ENCODE measurements at regions not wholly inside any gene's neighbourhood (a gene's known extent, or its start where the extent isn't known, plus 50 kb on each side); places are given as distances from the start of the nearest gene placed in this dataset.

- TF ChIP-seq GTF3C2 (IDR thresholded peaks at IDR 0.05; ENCODE audit: borderline replicate concordance, extremely low read depth, insufficient read length): no peak
- TF ChIP-seq OTX1 (CRISPR knock-in tag; IDR thresholded peaks at IDR 0.05): peak; percentile 92; the same call in 1 of the 2 replicates
- TF ChIP-seq ZNF232 (CRISPR knock-in tag; IDR thresholded peaks at IDR 0.05): no peak
- no peak for TF ChIP-seq NFXL1 (CRISPR knock-in tag; IDR thresholded peaks at IDR 0.05)
- no peak for TF ChIP-seq ETS2 (tag; IDR thresholded peaks at IDR 0.05; ENCODE audit: borderline replicate concordance, poor library complexity, severe bottlenecking)
- TF ChIP-seq PATZ1 (CRISPR knock-in tag; IDR thresholded peaks at IDR 0.05; ENCODE audit: borderline replicate concordance): no peak
- TF ChIP-seq HDAC3 (IDR thresholded peaks at IDR 0.05; ENCODE audit: borderline replicate concordance, partially characterized antibody): no peak
- TF ChIP-seq STAT5A (IDR thresholded peaks at IDR 0.05; ENCODE audit: borderline replicate concordance, low read length): no peak
- no peak for TF ChIP-seq ZNF696 (CRISPR knock-in tag; conservative IDR thresholded peaks at IDR 0.05)
- TF ChIP-seq TBL1XR1 (IDR thresholded peaks at IDR 0.05; ENCODE audit: low read length in 2 of 2): peak in 1 of 2 experiments; percentile 69; a peak in 1 of 4 replicates
- no peak for TF ChIP-seq MAFG (tag; conservative IDR thresholded peaks at IDR 0.05)
- TF ChIP-seq RFX7 (CRISPR knock-in tag; IDR thresholded peaks at IDR 0.05): no peak
- no peak for TF ChIP-seq IRF9 (tag; IDR thresholded peaks at IDR 0.05)
- TF ChIP-seq NR1H2 (CRISPR knock-in tag; IDR thresholded peaks at IDR 0.05): peak; percentile 83; the same call in 1 of the 2 replicates
- TF ChIP-seq TRIM24 (IDR thresholded peaks at IDR 0.05): no peak
- TF ChIP-seq GTF2A2 (tag; IDR thresholded peaks at IDR 0.05): no peak
- TF ChIP-seq NR0B1 (IDR thresholded peaks at IDR 0.05; ENCODE audit: partially characterized antibody): no peak
- TF ChIP-seq RBM15 (IDR thresholded peaks at IDR 0.05; ENCODE audit: insufficient read depth, low read length): no peak
- TF ChIP-seq ADNP (tag; IDR thresholded peaks at IDR 0.05): no peak
- no peak for TF ChIP-seq MXD1 (CRISPR knock-in tag; IDR thresholded peaks at IDR 0.05; ENCODE audit: borderline replicate concordance, poor library complexity, severe bottlenecking)
These were observed 71.2 kb upstream of the NBPF3 start (continued) for GRCh38 chr1:21368515-21369289.

All from K562 (cell line).